AG20443 (cell line): ENCODE measurements at regions not wholly inside any gene's neighbourhood (a gene's known extent, or its start where the extent isn't known, plus 50 kb on each side); places are given as distances from the start of the nearest gene placed in this dataset.
"Not testable (repeated sequence)": the region's sequence is repeated elsewhere in the genome, so short reads cannot be mapped to it uniquely, and the experiment has no call there.

Experiments used
- DNase-seq: peaks from one replicate; pipeline ENCODE4 v3.0.0; 2012; ENCODE audit warnings: low spot score, mixed read lengths

- no peak for DNase-seq
Observed at GRCh38 chr4:125594056-125594602, 279.4 kb downstream of the FAT4 start.

- DNase-seq, result not testable (repeated sequence)
Observed at GRCh38 chr4:125605926-125606325, 291.2 kb downstream of the FAT4 start.

GRCh38 chr4:125620066-125620860, 305.5 kb downstream of the FAT4 start:
- peak; percentile 17 for DNase-seq

GRCh38 chr4:125624951-125625350, 310.2 kb downstream of the FAT4 start:
- DNase-seq, result no peak

GRCh38 chr4:125626946-125627345, 312.2 kb downstream of the FAT4 start:
- DNase-seq, result no peak

- peak; percentile 49 for DNase-seq
Observed at GRCh38 chr4:125639182-125639621, 324.4 kb downstream of the FAT4 start.

- no peak for DNase-seq
Observed at GRCh38 chr4:125641611-125642010, 326.9 kb downstream of the FAT4 start.

- no peak for DNase-seq
Observed at GRCh38 chr4:125642645-125643044, 327.9 kb downstream of the FAT4 start.

- DNase-seq, result no peak
Observed at GRCh38 chr4:125649452-125649851, 334.7 kb downstream of the FAT4 start.

- no peak for DNase-seq
Observed at GRCh38 chr4:125650557-125650956, 335.8 kb downstream of the FAT4 start.

- not testable (repeated sequence) for DNase-seq
Observed at GRCh38 chr4:125651707-125652357, 337.1 kb downstream of the FAT4 start.

- no peak for DNase-seq
Observed at GRCh38 chr4:125658773-125659172, 344.0 kb downstream of the FAT4 start.

GRCh38 chr4:125663896-125664767, 349.4 kb downstream of the FAT4 start:
- no peak for DNase-seq

- DNase-seq, result no peak
Observed at GRCh38 chr4:125666635-125667034, 351.9 kb downstream of the FAT4 start.

- DNase-seq, result no peak
Observed at GRCh38 chr4:125676156-125676555, 361.4 kb downstream of the FAT4 start.

- DNase-seq, result no peak
Observed at GRCh38 chr4:125676583-125676982, 361.8 kb downstream of the FAT4 start.

GRCh38 chr4:125677665-125678307, 363.0 kb downstream of the FAT4 start:
- no peak for DNase-seq

GRCh38 chr4:125679989-125680388, 365.2 kb downstream of the FAT4 start:
- DNase-seq, result no peak

- no peak for DNase-seq
Observed at GRCh38 chr4:125681240-125681639, 366.5 kb downstream of the FAT4 start.

- no peak for DNase-seq
Observed at GRCh38 chr4:125682730-125683129, 368.0 kb downstream of the FAT4 start.

- DNase-seq, result no peak
Observed at GRCh38 chr4:125688841-125689240, 374.1 kb downstream of the FAT4 start.

- DNase-seq, result no peak
Observed at GRCh38 chr4:125689805-125690204, 375.1 kb downstream of the FAT4 start.
